GM12878 (cell line): ENCODE measurements at regions not wholly inside any gene's neighbourhood (a gene's known extent, or its start where the extent isn't known, plus 50 kb on each side); places are given as distances from the start of the nearest gene placed in this dataset.

Experiments
- ATAC-seq: fragments of 200-7000 bp; cut with Tn5 transposase; 3 replicates; pipeline ENCODE4 v1.9.1; 2020; ENCODE audit warnings: mild to moderate bottlenecking, moderate library complexity
- BruUV-seq: library from RNA; stranded (reverse); fragments of 400-500 nt; replicated peaks from 2 replicates; lab custom pipeline; 2021; lab: Mats Ljungman, UMichigan
- CTCF ChIA-PET: fragments of 300-600 bp; sonication (Branson Sonifier 250); formaldehyde crosslinking; extraction: SDS; loops from one replicate; lab custom pipeline; 2021; ENCODE audit warnings: inconsistent platforms; lab: Yijun Ruan, JAX
- POLR2A ChIA-PET: fragments of 350-600 bp; formaldehyde crosslinking; extraction: SDS; loops from one replicate; lab custom pipeline; 2021; ENCODE audit warnings: inconsistent platforms; lab: Charles Lee
- RAD21 ChIA-PET: fragments of 300-600 bp; sonication (Branson Sonifier 250); formaldehyde crosslinking; loops from one replicate; lab custom pipeline; 2023; ENCODE audit warnings: antibody characterized with exemption; ENCODE audit not compliant: unreplicated experiment; lab: Charles Lee
- SMC1A ChIA-PET: fragments of 300-600 bp; sonication (Branson Sonifier 250); formaldehyde crosslinking; loops from one replicate; lab custom pipeline; 2023; ENCODE audit not compliant: unreplicated experiment, uncharacterized antibody; lab: Charles Lee
- DNase-seq: peaks from one replicate; pipeline ENCODE4 v3.0.0-alpha.2; 2011; ENCODE audit warnings: low read depth, low spot score
- FAIRE-seq: peaks from 3 replicates; lab custom pipeline; 2011; peaks lifted over from hg19 to GRCh38; lab: Jason Lieb, UNC
- H2AFZ ChIP-seq: 2 replicates; pipeline ENCODE4 v1.6.0; 2011; ENCODE audit warnings: low read depth, low read length, control low read depth; ENCODE audit not compliant: control insufficient read depth
- H3K27ac ChIP-seq: 2 replicates; pipeline ENCODE4 v1.5.1; 2011; ENCODE audit warnings: control low read depth; ENCODE audit not compliant: control insufficient read depth, insufficient read depth
- H3K27me3 ChIP-seq, 2 experiments: replicated peaks in 1 of 2; 2 replicates each; pipeline versions ENCODE4 v1.6.0 to v1.6.1; 2011; ENCODE audit warnings: low read length in 1 of 2; ENCODE audit not compliant: control insufficient read depth in 2 of 2, insufficient read depth in 2 of 2
- H3K36me3 ChIP-seq, 2 experiments: 2 replicates each; pipeline ENCODE4 v1.5.1; 2011; ENCODE audit warnings: low read length in 1 of 2; ENCODE audit not compliant: control insufficient read depth in 2 of 2, insufficient read depth in 2 of 2
- H3K4me1 ChIP-seq: 2 replicates; pipeline ENCODE4 v1.6.1; 2011; ENCODE audit warnings: mild to moderate bottlenecking, low read length, moderate library complexity, mixed read lengths; ENCODE audit not compliant: control insufficient read depth, insufficient read depth
- H3K4me2 ChIP-seq: 2 replicates; pipeline ENCODE4 v1.6.0; 2011; ENCODE audit warnings: control low read depth; ENCODE audit not compliant: control insufficient read depth, insufficient read depth
- H3K4me3 ChIP-seq: fragments of 200-600 bp; sonication (generic); 2 replicates; pipeline ENCODE4 v1.5.1; 2016
- H3K79me2 ChIP-seq: 2 replicates; pipeline ENCODE4 v1.6.0; 2011; ENCODE audit warnings: low read length; ENCODE audit not compliant: control insufficient read depth, insufficient read depth
- H3K9ac ChIP-seq: 2 replicates; pipeline ENCODE4 v1.8.0; 2011; ENCODE audit warnings: low read length, control low read depth, mixed read lengths; ENCODE audit not compliant: control insufficient read depth, insufficient read depth
- H3K9me3 ChIP-seq: replicated peaks from 3 replicates; pipeline ENCODE4 v1.5.1; 2011; ENCODE audit warnings: mild to moderate bottlenecking, low read length; ENCODE audit not compliant: control insufficient read depth, insufficient read depth
- H4K20me1 ChIP-seq: 2 replicates; pipeline ENCODE4 v1.6.0; 2011; ENCODE audit not compliant: control insufficient read depth, insufficient read depth
- CTCF ChIP-seq, 3 experiments: IDR thresholded peaks in 2 of 3; conservative IDR thresholded peaks in 1 of 3; 2 replicates each; pipeline ENCODE4 v1.5.1; 2011; ENCODE audit warnings: low read depth in 3 of 3, low read length in 3 of 3, mild to moderate bottlenecking in 3 of 3, control low read depth in 2 of 3, moderate library complexity in 2 of 3, inconsistent platforms in 1 of 3, mixed read lengths in 1 of 3; ENCODE audit not compliant: control insufficient read depth in 2 of 3, insufficient read depth in 1 of 3; ENCODE audit errors: extremely low read depth in 1 of 3
- IKZF1 ChIP-seq: fragments of 450-650 bp; conservative IDR thresholded peaks from 2 replicates; pipeline ENCODE4 v1.6.1; 2017; ENCODE audit warnings: antibody characterized with exemption, mild to moderate bottlenecking
- RAD21 ChIP-seq: IDR thresholded peaks from 2 replicates; pipeline ENCODE4 v1.6.1; 2011; ENCODE audit warnings: mild to moderate bottlenecking, low read depth, low read length, moderate library complexity; ENCODE audit not compliant: insufficient read depth
- RUNX3 ChIP-seq: IDR thresholded peaks from 2 replicates; pipeline ENCODE4 v1.6.1; 2012; ENCODE audit warnings: low read length, inconsistent platforms
- SMC3 ChIP-seq: IDR thresholded peaks from 2 replicates; pipeline ENCODE4 v1.6.1; 2011; ENCODE audit warnings: low read length, improper control_type of control experiment, borderline replicate concordance
- ZNF384 ChIP-seq: IDR thresholded peaks from 2 replicates; pipeline ENCODE4 v1.6.1; 2012; ENCODE audit warnings: low read depth, mild to moderate bottlenecking, low read length, improper control_type of control experiment, borderline replicate concordance
- WGBS: methylation state at CpG from one replicate; pipeline ENCODE4 v1.1.6; 2016; ENCODE audit warnings: low lambda C conversion rate; ENCODE audit not compliant: insufficient replicate concordance, insufficient coverage; ENCODE audit errors: missing lambda C conversion rate; 5-methylcytosine and 5-hydroxymethylcytosine counted together
- in situ Hi-C: fragments of 300-500 bp; cut with MboI; formaldehyde crosslinking; loops from 9 replicates; pipeline ENCODE4 v1.14.3; 2018; ENCODE audit warnings: mixed read lengths
- intact Hi-C: fragments of 100-400 bp; cut with micrococcal nuclease; formaldehyde crosslinking; loops from one replicate; pipeline ENCODE4 v1.14.2; 2022; ENCODE audit not compliant: unreplicated experiment
- TF ChIP-seq, protein P1 (sequence below): fragments of 450-650 bp; formaldehyde crosslinking; IDR thresholded peaks from 2 replicates; pipeline ENCODE4 v1.5.0; 2022; ENCODE audit warnings: mild to moderate bottlenecking, missing genetic modification characterization

- Histone ChIP-seq H3K27ac (no peak overlapping the region), H3K4me2 (no peak overlapping the region), H3K27me3 (no peaks in the 10 kb centered on the region), H3K36me3 (no peaks in the 10 kb centered on the region), H4K20me1 (no peaks in the 10 kb centered on the region), H2AFZ (no peak overlapping the region), H3K79me2 (no peaks in the 10 kb centered on the region), H3K9ac (no peak overlapping the region), H3K4me1 (no peaks in the 10 kb centered on the region), H3K4me3 (no peak overlapping the region), H3K9me3 (no peaks in the 10 kb centered on the region)
- DNase-seq (no peak), FAIRE-seq (no peak), ATAC-seq (peak; percentile 98)
- ChIA-PET SMC1A (interaction anchor here (0.6 to 3.4 kb wide), 14 partner anchors 10 to 344 kb away, joined by 3 to 14 read pairs (median 4); no protein-coding TSS in a partner anchor), POLR2A (no interaction called here), RAD21 (interaction anchor here (0.6 to 4.4 kb wide), 7 partner anchors 12 to 277 kb away, joined by 3 to 31 read pairs (median 3); no protein-coding TSS in a partner anchor), CTCF (interaction anchor here (0.7 to 3.7 kb wide), 18 partner anchors 9 to 348 kb away, joined by 3 to 49 read pairs (median 4); no protein-coding TSS in a partner anchor)
- no TSS peak for BruUV-seq
- no peak for TF ChIP-seq RUNX3
- 0 out of 2 replicates have a peak, but pooled peaks have one; percentile 14 for TF ChIP-seq IKZF1
- peak; percentile 28; the same call in 1 of the 2 replicates for TF ChIP-seq RAD21
- peak; percentile 23; the same call in 1 of the 2 replicates for TF ChIP-seq SMC3
- TF ChIP-seq, protein P1, sequence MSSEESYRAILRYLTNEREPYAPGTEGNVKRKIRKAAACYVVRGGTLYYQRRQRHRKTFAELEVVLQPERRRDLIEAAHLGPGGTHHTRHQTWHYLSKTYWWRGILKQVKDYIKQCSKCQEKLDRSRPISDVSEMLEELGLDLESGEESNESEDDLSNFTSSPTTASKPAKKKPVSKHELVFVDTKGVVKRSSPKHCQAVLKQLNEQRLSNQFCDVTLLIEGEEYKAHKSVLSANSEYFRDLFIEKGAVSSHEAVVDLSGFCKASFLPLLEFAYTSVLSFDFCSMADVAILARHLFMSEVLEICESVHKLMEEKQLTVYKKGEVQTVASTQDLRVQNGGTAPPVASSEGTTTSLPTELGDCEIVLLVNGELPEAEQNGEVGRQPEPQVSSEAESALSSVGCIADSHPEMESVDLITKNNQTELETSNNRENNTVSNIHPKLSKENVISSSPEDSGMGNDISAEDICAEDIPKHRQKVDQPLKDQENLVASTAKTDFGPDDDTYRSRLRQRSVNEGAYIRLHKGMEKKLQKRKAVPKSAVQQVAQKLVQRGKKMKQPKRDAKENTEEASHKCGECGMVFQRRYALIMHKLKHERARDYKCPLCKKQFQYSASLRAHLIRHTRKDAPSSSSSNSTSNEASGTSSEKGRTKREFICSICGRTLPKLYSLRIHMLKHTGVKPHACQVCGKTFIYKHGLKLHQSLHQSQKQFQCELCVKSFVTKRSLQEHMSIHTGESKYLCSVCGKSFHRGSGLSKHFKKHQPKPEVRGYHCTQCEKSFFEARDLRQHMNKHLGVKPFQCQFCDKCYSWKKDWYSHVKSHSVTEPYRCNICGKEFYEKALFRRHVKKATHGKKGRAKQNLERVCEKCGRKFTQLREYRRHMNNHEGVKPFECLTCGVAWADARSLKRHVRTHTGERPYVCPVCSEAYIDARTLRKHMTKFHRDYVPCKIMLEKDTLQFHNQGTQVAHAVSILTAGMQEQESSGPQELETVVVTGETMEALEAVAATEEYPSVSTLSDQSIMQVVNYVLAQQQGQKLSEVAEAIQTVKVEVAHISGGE (CRISPR knock-in tag), result no peak
- TF ChIP-seq CTCF (IDR thresholded peaks at IDR 0.05 in 2 of 3, conservative IDR thresholded peaks at IDR 0.05 in 1 of 3; ENCODE audit: control insufficient read depth in 2 of 3, extremely low read depth in 1 of 3, insufficient read depth in 1 of 3, low read depth in 3 of 3, low read length in 3 of 3), result peak; percentile 12 to 54 (median 39); a peak in 4 of 6 replicates
- TF ChIP-seq ZNF384, result no peak
- WGBS, result 13% methylated on average over 14 of the region's 14 CpGs
- intact Hi-C loops (loop anchor here (5.0 kb wide), 2 partner anchors 173 to 748 kb away; no protein-coding TSS in a partner anchor), in situ Hi-C loops (no loop called here)
These were observed 346.3 kb downstream of the BMP2 start for GRCh38 chr20:7113577-7114466.
